Femur (tissue), 1 donor: ENCODE measurements at regions not wholly inside any gene's neighbourhood (a gene's known extent, or its start where the extent isn't known, plus 50 kb on each side); places are given as distances from the start of the nearest gene placed in this dataset.

Experiments
- DNase-seq: peaks from one replicate; pipeline ENCODE4 v3.0.0-alpha.2; 2017

GRCh38 chr16:32401211-32401610, 148.1 kb downstream of the TP53TG3D start:
- peak; percentile 6 for DNase-seq
